NOMO-1 (cell line): ENCODE measurements at regions not wholly inside any gene's neighbourhood (a gene's known extent, or its start where the extent isn't known, plus 50 kb on each side); places are given as distances from the start of the nearest gene placed in this dataset.

Source experiments
- DNase-seq, 2 experiments: peaks; one replicate each; lab custom pipeline; 2025; ENCODE audit not compliant: unreplicated experiment in 2 of 2; lab: John Stamatoyannopoulos, UW

- no peak for DNase-seq
Measured at GRCh38 chr13:100941377-100942368, 267.1 kb upstream of the TMTC4 start.

DNA sequence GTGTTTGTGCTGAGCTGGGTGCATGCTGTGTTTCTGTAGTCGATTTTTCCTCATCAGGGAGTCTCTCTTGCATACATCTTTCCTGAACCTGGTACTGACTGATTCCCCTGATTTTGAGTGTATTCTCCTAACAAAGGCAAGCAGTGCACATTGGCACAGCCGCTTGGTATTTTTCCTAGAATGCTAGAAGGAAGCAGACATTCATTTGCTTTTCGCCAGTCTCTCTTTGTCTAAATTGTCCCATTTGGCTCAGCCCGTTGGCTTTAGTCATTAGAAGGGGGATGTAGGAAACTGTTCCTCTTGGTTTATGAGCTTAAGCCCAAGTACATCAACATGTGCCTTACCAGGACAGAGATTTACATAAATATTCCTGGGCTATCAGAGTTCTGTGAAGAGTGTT, 266.1 kb upstream of the TMTC4 start:
- no peak for DNase-seq

- no peak for DNase-seq
Measured at GRCh38 chr13:100933841-100934240, 259.2 kb upstream of the TMTC4 start.

GRCh38 chr13:100922599-100922998, 248.0 kb upstream of the TMTC4 start:
- no peak for DNase-seq

DNA sequence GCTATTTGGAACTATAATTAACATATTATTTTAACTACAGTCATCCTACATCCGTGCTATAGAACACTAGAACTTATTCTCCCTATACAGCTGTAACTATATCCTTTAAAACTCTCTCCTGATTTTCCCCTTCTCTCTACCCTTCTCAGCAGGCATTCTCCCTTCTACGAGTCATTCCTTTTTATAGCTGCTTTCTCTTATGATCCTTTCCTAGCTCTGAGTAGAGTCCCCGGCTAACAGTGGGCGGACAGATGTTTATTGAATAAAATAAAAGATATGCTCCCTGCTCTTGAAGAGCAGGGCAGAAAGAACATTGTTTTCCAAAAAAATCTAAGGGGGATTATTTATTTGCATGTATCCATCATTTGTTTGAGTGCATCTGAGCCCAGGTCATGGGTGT, 246.5 kb upstream of the TMTC4 start:
- DNase-seq: no peak

GRCh38 chr13:100917011-100917410, 242.4 kb upstream of the TMTC4 start:
- DNase-seq: no peak

- no peak for DNase-seq
Measured at GRCh38 chr13:100913143-100913542, 238.5 kb upstream of the TMTC4 start.

DNA sequence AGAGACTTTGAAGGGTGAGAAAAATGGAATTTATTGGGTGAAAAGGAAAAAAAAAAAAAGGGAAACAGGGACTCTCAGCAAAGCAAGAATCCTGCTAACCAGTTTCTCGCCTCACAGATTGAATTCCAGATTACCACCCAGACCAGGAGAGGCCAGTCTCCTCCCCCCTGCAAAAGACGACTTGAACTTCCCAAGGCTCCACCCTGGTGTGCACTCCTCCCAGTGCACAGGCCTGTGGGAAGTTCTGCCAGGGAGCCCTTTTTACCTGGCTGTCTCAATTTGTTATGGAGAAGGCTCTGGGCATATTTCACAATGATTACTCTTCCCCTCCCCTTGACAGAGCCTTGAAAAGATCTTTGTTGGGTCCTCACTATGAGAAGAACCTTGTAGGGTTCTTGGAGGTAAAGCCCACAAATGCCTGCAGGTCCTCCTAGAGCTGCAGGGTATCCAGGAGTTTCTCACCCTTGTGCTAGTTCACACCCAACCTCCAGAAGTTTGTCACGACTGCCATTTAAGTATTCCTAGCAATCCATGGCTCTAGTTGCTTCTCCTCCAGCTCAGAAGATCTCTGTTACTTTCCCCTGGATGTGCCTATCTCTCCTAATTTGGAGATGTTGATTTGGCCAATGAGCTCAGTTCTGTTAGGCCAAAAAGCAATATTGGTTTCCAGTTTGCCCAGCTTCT, 229.8 kb upstream of the TMTC4 start:
- DNase-seq: no peak

- DNase-seq: no peak
Measured at GRCh38 chr13:100899720-100900316, 225.2 kb upstream of the TMTC4 start.

DNA sequence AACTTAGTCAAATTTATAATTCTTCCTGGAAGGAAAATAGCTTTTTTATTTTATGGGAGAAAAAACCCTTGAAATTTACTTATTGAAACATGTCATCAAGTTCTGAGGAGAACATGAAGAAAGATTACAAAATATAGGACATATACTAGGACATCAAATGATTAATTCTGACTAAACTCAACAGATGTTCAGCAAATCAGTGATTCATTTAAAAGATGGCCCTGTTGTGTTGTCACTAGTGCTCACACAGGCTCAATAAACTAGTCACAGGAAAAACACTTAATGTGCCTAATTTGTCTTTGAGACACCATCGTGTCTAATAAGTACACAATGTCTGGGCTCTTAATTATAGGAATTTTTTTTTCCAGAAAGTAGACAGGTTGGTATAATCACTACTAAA, 223.8 kb upstream of the TMTC4 start:
- DNase-seq: no peak

GRCh38 chr13:100895651-100896050, 221.1 kb upstream of the TMTC4 start:
- DNase-seq: no peak

GRCh38 chr13:100892981-100893380, 218.4 kb upstream of the TMTC4 start:
- DNase-seq: no peak

GRCh38 chr13:100890645-100891044, 216.1 kb upstream of the TMTC4 start:
- DNase-seq: no peak

DNA sequence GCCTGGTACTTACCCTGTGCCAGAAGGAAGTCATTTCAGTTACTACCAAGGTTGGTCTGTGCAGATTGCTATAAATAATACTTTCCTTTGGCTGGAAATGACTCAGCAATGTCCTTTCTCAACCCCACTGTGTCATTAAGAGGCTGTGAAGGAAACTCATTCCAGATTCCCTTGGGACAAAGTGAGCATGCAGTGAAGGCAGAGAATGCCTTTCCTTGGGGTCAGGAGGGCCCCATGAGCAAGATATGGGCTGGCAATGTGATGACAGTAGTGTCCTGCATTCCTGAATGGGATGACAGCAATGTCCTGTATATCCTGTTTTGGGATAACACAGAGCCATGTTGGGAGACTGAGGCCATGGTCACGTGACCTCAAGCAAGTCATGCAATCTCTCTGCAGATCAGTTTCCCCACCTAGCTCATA, 213.1 kb upstream of the TMTC4 start:
- DNase-seq: no peak

- no peak for DNase-seq
Measured at GRCh38 chr13:100883453-100883852, 208.9 kb upstream of the TMTC4 start.

GRCh38 chr13:100881291-100881864, 206.8 kb upstream of the TMTC4 start:
- DNase-seq: no peak

- no peak for DNase-seq
Measured at GRCh38 chr13:100880166-100880565, 205.6 kb upstream of the TMTC4 start.

DNA sequence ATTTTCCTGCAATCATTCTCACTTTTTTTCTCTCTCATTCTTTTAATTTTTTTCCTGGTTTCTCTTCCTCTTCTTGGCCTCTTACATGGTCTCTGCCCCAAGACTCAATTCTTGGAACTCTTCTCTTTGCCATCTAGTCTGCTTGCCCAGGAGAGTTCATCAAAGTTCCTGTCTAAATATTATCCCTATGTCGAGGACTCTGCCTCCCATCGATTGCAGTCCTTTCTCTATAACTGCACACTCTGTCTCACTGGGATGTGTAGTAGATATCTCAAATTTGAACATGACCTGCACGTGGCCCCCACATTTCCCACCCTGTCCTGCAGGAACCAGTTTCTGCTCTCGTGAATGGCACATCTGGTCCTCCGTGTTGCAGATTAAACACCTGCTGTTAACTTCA, 204.7 kb upstream of the TMTC4 start:
- no peak for DNase-seq

DNA sequence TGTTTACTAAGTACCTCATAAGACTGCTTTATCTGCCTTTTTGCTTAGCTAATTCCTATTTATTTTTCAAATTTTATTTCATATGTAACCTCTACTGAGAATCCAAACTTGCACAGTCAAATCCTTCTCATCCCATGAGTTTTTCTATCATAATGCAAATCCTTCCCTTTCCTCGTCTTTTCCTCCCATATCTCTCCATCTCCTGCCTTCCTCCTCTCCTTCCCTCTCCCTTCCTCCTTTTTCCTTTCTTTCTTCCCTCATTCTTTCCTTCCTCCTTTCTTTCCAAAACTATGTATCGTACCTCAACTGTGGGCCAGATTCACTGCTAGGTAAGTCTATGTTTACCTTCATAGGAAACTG, 201.4 kb upstream of the TMTC4 start:
- no peak for DNase-seq

- no peak for DNase-seq
Measured at GRCh38 chr13:100875392-100876043, 200.9 kb upstream of the TMTC4 start.

DNA sequence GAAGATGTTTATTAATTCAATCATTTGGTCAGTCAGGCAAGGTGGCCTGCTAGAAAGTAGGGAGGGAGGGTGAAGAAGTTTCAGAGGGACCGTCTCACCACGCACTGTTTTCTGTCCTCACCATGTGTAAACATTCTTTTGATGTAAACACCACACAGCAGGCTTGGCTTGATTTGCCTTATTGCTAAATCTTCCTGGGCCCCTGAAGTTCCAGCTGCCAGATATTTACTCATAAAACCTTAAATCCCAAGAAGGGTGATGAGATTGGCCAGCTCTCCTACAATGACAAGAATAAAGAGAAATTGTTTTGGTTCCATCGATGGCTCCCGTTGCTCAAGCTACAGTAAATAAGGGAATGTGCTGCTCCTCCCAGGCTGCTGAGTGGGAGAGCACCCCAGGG, 198.2 kb upstream of the TMTC4 start:
- no peak for DNase-seq
